UCSD-AML1 (cell line): ENCODE measurements at regions not wholly inside any gene's neighbourhood (a gene's known extent, or its start where the extent isn't known, plus 50 kb on each side); places are given as distances from the start of the nearest gene placed in this dataset.
"Not testable (repeated sequence)": the region's sequence is repeated elsewhere in the genome, so short reads cannot be mapped to it uniquely, and the experiment has no call there.

ENCODE experiments used
- DNase-seq: peaks from one replicate; lab custom pipeline; 2025; ENCODE audit not compliant: unreplicated experiment; lab: John Stamatoyannopoulos, UW

- no peak for DNase-seq
These were observed 564.7 kb upstream of the NECTIN3 start for GRCh38 chr3:110506890-110507289.

- DNase-seq = not testable (repeated sequence)
These were observed 564.0 kb upstream of the NECTIN3 start for GRCh38 chr3:110507570-110507969.

- DNase-seq = no peak
These were observed 558.7 kb upstream of the NECTIN3 start for GRCh38 chr3:110512961-110513360.

GRCh38 chr3:110518031-110518430, 553.6 kb upstream of the NECTIN3 start:
- no peak for DNase-seq

GRCh38 chr3:110519071-110519470, 552.5 kb upstream of the NECTIN3 start:
- no peak for DNase-seq

GRCh38 chr3:110521019-110521418, 550.6 kb upstream of the NECTIN3 start:
- no peak for DNase-seq

- DNase-seq = not testable (repeated sequence)
These were observed 546.0 kb upstream of the NECTIN3 start for GRCh38 chr3:110525558-110526064.

GRCh38 chr3:110526777-110527727, 544.6 kb upstream of the NECTIN3 start:
- DNase-seq = no peak

- no peak for DNase-seq
These were observed 543.1 kb upstream of the NECTIN3 start for GRCh38 chr3:110528305-110529121.

GRCh38 chr3:110530902-110531301, 540.7 kb upstream of the NECTIN3 start:
- no peak for DNase-seq

- DNase-seq = no peak
These were observed 538.5 kb upstream of the NECTIN3 start for GRCh38 chr3:110533089-110533488.

- no peak for DNase-seq
These were observed 529.0 kb upstream of the NECTIN3 start for GRCh38 chr3:110542552-110543150.

- DNase-seq = no peak
These were observed 526.9 kb upstream of the NECTIN3 start for GRCh38 chr3:110544730-110545129.

- DNase-seq = no peak
These were observed 521.1 kb upstream of the NECTIN3 start for GRCh38 chr3:110550511-110550910.

- no peak for DNase-seq
These were observed 509.0 kb upstream of the NECTIN3 start for GRCh38 chr3:110562621-110563020.

- DNase-seq = no peak
These were observed 506.9 kb upstream of the NECTIN3 start for GRCh38 chr3:110564674-110565073.

- no peak for DNase-seq
These were observed 504.6 kb upstream of the NECTIN3 start for GRCh38 chr3:110567029-110567428.

GRCh38 chr3:110568246-110568645, 503.4 kb upstream of the NECTIN3 start:
- DNase-seq = no peak

GRCh38 chr3:110569073-110569472, 502.5 kb upstream of the NECTIN3 start:
- no peak for DNase-seq

GRCh38 chr3:110575702-110576101, 495.9 kb upstream of the NECTIN3 start:
- DNase-seq = no peak

- DNase-seq = no peak
These were observed 494.7 kb upstream of the NECTIN3 start for GRCh38 chr3:110576960-110577359.
